IPS-NIHi7 (cell line): ENCODE measurements at regions not wholly inside any gene's neighbourhood (a gene's known extent, or its start where the extent isn't known, plus 50 kb on each side); places are given as distances from the start of the nearest gene placed in this dataset.

Experiments used
- DNase-seq: peaks from one replicate; pipeline ENCODE4 v3.0.0; 2012; ENCODE audit warnings: mixed read lengths; ENCODE audit errors: extremely low spot score

GRCh38 chr17:77601054-77601979 is 357.2 kb upstream of the TNRC6C start:
- no peak for DNase-seq

- DNase-seq: no peak
Observed at GRCh38 chr17:77602062-77602746, 356.3 kb upstream of the TNRC6C start.

DNA sequence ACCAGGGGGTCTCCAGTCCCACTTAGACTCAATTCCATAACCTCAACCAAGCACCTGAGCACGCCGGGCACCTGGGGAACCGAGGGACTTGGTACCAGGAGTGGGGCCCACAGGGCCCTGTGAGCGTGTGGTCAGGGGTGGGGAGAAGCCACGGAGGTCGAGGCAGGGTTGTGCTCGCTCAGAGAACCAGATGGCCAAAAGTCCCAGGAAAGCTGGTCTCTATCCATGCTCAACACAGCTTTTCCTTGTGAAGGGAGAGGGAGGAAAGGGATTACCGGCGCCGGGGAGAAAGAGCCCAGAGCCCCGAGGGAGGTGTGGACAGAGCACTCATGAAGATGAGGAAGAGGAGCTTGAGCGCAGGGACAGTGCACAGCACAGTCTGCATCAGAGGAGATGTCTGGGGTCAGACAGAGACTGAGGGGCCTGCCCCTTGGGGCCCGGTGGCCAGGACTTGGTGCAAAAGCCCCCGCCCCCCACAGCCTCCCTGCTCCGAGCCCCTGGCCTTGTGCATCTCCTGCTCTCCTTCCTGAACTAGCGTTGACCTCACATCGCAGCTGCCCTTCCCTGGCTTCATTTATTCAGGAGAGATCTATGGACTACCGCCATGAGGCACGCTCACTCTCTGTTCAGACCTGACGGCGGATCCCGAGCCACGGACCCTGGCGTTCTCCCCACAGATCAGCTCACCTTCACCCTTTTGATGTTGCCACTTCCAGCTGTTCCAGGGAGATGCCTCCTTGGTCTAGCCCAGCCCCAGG is 355.4 kb upstream of the TNRC6C start:
- no peak for DNase-seq

DNA sequence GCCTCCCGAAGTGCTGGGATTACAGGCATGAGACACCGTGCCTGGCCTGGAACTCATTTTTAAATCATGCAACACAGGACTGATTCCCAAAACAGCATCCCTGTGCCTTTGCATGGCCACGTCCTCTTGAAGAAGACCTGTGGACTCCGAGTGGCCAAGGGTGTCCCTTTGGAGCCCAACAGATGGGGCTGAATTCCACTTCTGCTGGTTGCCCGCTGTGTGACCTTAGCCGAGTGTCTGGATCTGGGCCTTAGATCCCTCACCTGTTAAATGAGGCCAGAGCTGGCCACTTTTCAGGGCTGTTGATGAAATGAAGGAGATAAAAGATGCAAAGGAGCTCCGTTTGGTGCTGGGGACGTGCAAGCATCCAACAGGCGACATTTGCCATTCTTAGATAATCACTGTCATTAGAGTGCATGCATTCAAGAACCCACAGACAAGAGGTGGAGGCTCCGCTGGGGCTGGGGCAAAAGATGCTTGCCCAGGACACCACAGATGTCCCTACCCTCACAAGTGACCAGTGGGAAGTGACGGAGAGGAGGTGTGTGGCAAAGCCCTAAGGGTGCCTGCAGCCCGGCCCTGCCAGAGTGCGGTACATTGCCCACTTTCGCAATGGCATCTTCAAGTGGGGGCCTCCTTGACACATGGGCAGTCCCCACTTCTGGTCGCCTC is 354.1 kb upstream of the TNRC6C start:
- no peak for DNase-seq

GRCh38 chr17:77604973-77605313 is 353.6 kb upstream of the TNRC6C start:
- no peak for DNase-seq

GRCh38 chr17:77606146-77606864 is 352.2 kb upstream of the TNRC6C start:
- no peak for DNase-seq

DNA sequence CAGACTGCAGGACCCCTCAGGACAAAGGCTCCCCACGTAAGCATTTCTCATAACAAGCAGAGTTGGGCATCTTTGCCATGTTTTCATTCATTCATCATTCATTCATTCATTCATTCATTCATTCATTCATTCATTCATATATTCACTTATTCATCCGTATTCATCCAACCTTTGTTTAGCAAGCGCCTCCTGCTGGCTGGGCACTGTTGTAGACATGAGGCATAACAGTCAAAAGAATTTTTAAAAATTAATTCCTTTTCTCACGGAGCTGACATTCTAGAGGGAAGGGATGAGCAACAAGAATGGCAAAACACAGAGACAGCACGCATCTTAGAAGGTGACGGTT is 351.7 kb upstream of the TNRC6C start:
- DNase-seq: no peak

DNA sequence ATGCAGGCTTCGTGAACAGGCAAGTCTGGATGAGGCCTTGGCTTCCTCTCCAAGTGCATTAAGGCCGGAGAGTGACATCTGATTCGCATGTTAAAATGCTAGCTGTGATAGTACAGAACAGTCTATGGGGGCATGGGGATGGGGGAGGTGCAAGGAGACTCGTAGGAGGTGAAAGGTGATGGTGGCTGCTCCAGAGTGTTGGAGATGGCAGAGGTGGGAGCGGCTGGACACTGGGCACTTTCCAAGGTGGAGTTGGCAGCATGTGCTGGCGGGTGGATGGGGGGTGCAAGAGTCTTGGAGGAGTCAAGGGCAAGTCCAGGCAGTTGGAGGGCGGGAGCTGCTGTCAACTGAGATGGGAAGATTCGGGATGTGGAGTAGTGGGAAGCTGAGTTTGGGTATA is 350.9 kb upstream of the TNRC6C start:
- DNase-seq: no peak

- DNase-seq: no peak
Observed at GRCh38 chr17:77608431-77608830, 350.1 kb upstream of the TNRC6C start.

DNA sequence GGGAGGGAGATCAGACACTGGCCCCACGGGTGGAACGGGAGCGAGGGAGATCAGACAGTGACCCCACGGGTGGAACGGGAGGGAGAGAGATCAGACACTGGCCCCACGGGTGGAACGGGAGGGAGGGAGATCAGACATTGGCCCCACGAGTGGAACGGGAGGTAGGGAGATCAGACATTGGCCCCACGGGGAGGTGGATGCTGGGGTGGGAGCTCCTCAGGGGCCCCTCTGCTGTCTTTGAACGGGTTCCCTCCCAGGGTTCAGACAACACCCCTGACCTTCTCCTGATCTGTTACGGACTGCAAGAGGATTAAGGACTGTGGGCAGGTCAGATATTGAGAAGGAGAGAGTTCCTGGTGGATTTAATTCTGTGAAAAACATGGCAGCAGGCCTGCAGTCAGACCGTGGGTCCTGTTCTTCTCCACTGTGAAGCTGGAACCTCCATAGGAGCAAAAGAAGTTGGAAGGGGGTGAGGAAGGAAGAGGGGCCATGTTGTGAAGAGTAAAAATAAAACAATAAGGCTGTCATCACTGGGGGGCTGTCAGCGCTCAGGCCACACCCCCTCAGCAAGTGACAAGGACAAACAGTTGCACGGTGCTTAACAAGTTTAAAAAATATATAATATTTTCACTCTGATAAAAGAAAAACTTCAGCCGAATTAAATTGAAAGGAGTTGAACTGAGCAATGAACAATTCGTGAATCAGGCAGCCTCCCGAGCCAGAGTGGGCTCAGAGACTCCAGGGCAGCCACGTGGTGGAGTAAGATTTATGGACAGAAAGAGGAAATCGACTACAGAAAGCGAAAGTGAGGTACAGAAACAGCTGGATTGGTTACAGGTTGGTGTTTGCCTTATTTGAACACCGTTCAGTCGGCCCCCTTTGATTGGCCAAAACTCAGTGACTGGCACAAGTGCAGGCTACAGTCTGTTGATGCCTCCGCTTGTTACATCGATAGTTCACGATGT is 348.7 kb upstream of the TNRC6C start:
- DNase-seq: no peak

- no peak for DNase-seq
Observed at GRCh38 chr17:77610518-77610893, 348.0 kb upstream of the TNRC6C start.

GRCh38 chr17:77610972-77611521 is 347.5 kb upstream of the TNRC6C start:
- DNase-seq: no peak

DNA sequence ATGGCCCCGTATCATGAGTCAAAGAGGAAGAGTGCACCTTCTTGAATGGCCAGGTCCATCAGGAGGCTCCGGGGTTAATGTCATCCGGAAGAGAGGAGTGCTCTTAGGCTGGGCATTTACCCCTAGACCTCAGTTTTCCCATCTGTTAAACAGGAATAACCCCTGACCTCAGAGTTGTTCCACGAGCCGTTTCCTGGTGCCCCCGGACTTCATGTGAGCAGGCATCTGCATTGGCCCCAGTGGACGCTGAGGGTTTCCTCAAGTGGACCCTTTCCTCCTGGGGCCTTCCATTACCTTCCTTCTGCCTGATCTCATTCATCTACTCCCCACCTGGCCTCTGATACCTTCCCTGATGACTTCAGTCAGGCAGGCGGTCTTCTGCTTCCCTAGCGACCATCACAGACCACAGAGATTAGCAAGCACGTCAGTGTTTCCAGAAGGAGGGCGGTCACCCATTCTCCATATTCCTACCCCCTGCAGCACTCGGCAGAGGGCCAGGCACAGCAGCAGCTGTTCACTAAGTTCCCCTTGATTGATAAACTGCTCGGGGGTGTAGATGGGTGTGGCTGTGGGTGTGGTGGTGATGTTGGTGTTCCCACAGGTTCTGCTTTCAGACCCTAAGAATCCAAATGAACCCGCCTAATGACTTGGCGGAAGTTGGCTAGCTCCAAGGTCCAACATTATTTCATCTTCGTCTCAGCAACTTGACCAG is 346.6 kb upstream of the TNRC6C start:
- DNase-seq: no peak

- no peak for DNase-seq
Observed at GRCh38 chr17:77613218-77613617, 345.3 kb upstream of the TNRC6C start.

GRCh38 chr17:77613627-77614026 is 344.9 kb upstream of the TNRC6C start:
- DNase-seq: no peak

GRCh38 chr17:77615703-77616253 is 342.7 kb upstream of the TNRC6C start:
- no peak for DNase-seq

DNA sequence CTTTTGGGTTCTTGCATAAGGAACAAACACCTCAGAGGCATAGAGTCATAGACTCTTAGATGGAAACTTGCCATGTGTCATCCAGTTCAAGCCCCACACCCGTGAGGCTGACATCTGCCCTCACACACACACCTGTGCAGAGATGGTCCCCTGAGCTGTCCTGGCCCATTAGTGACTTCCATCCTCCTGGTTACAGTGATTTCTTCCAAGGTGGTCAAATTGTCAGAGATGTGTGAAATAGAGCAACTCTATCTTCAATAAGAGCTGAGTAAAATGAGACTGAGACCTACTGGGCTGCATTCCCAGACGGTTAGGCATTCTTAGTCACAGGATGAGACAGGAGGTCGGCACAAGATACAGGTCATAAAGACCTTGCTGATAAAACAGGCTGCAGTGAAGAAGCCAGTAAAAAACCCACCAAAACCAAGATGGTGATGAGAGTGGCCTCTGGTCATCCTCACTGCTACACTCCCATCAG is 342.2 kb upstream of the TNRC6C start:
- no peak for DNase-seq

DNA sequence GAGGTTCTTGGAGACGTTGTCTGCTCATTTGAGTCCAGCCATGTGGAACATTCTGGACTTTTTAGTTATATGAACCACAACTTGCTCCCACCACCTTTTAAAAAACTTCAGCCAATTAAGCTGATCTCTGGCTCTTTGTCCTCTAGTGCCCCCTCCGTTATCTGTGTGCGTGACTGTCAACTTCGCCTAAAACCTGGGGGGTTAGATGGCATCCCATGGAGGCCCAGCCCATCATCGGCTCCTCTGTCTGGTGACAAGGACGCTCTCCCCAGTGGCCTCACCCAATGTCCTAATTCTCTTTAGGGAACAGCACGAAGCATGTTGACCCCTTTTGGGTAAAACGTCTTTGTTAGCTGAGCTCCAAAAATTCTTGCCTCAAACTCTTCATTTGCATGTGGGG is 341.0 kb upstream of the TNRC6C start:
- DNase-seq: no peak

- no peak for DNase-seq
Observed at GRCh38 chr17:77618173-77618572, 340.3 kb upstream of the TNRC6C start.
